Activated CD4-positive, CD25-positive, alpha-beta regulatory T cell treated with anti-CD3 and anti-CD28 coated beads, Interleukin-2, amount 50 U/mL, for 24 hours (primary cell): ENCODE measurements at regions not wholly inside any gene's neighbourhood (a gene's known extent, or its start where the extent isn't known, plus 50 kb on each side); places are given as distances from the start of the nearest gene placed in this dataset.

Source experiments
- ATAC-seq, 2 donors: fragments of 150-1000 bp; cut with Tn5 transposase; one replicate each; pipeline ENCODE4 v1.10.0; 2021; ENCODE audit warnings: mild to moderate bottlenecking in 1 of 2, moderate library complexity in 1 of 2

DNA sequence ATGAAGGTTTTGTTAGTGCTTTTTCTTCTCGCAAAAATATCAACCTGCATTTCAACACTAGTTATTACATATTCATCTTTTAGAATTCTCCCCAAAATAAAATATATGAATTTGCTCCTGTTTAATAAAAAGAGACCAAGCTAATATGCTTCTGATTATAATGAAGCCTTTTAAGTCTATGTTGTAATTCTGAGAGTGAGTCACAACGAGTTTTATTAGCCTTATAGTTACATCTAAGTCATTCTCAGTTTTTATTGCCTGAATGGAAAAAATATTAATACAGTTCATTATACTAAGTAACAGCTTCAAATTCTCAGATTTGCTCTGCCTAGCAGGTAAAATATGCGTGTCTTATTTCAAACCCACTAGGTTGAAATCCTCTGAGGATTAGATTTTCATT, 152.4 kb upstream of the CELF2 start:
- no peak for ATAC-seq

DNA sequence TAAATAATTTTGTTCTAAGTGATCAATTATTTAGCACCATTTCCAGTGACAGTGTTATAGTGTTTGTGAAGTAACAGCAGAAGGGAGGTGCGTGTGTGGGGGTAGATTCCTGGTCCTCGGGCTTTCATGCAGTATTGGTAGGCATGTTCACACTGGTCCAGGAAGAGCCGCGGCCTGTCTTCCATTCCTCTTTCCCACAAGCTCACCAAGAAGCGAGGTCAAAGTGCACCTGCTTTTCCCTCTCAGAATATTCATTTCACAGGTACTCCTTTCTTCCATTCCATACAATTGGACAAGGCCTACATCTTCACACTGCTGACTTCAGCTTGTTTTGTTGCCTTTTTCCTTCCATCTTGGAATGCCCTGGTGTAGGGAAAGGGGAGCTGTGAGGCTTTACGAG, 151.8 kb upstream of the CELF2 start:
- no peak for ATAC-seq

DNA sequence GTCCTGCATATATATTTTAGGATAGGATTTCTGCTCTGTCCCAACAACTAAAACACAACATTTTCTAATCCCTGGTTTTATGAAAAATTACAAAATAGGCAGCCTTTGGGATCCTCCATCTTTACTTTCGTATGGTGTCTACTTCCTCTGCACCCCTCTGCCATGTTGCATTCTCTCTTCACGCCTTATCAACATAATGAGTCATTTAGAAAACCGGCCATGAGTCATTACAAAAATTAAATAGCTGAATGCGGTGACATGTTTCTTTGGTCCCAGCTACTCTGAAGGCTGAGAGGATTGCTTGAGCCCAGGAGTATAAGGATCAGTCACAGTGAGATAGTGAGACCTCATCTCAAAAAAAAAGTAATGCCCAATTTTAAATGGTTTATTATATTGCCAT, 148.1 kb upstream of the CELF2 start:
- ATAC-seq = peak; percentile 48 to 64

DNA sequence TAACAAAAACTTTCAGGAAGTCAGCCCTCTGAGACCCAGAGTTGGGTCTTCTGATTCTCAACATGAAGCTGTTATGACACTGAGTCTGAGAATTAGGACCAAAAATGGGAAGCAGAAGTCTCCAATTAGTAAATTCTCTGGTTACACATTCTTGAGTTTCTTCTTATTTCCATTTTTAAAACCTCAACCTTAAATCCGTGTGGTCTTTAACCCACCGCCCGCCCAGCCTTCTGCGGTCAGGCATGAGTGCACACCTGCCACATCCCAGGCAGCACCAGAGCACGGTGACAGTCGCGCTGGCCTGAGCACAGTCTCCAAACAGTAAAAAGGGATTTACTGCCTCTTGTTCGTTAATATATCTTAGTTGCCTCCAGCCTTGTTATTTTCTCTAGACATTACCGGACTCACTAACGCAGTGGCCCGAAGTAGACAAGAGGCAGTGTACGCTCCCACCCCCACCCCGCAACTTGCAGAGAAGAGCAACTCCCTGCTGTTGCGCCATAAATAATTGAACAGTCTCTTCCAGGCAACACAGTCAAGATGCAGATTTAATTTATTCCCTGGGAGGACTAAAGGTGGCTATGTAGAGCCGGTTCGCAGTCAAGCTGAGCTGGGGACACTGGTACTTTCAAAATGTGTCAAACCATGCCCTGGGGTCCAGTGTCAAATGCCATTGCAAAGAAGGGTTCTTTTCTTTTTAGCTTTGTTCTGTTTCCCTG, 147.0 kb upstream of the CELF2 start:
- ATAC-seq = no peak

DNA sequence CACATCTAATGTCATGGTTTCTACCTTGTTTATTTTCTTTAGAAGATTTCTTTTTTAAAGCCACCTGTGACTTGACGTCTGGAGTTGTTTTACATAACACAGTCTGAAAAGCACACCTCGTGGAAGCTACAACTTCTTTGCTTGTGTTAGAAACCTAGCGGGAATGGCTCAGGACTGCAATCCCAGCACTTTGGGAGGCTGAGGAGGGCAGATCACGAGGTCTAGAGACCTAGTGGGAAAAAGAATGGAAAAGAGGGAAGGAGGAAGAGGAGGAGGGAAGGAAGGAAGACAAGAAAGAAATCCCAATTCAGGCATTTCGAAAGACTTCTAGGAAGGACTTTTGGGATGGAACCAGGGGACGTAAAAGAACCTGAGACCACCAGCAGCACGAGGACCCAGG, 146.3 kb upstream of the CELF2 start:
- no peak for ATAC-seq

DNA sequence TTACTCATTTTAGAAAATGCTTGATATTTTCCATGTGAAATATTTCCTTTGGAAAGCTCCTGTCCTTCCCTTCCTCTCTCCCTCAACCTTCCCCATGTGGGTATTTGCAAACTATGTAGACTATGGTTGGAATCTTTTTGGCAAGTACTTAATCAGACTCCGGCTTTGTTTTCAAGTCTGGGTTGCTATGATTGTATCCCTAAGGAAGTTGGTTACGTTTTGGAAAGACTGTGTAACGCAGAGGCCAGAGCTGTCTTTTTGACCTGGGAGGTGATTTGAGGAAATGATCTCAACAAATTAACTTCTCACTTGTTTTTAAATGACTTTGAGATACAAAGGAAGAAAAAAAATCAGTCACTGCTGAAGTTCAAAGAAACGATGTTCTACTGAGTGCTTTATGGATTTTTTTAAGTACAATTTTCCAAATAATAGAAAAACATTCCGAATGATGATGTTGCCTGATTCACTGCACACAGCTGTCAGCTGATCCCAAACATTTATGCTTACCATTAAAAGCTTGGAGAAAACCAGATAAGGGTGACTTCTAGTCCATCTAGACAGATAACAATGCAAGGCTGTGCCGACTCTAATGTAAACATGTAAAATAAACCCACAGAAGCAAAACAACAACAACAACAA, 145.5 kb upstream of the CELF2 start:
- ATAC-seq = no peak

DNA sequence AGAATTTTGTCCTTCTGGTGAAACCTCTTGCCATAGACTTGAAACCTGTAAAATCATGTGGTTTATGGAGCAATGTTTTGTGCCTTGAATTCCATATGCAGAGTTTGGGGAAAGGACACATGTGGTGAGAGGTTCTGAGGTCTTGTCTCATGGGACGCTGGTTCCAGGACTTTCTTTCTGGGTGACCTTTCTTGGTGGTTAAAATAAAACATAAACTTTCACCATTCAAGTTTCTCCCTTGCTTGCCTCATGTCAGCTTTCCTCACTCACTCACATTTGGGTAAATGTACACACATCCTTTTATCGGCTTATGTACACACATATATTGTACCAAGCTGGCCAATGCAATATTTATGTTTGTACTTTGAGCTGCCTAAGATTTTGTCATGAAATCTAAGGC, 144.9 kb upstream of the CELF2 start:
- ATAC-seq = no peak

DNA sequence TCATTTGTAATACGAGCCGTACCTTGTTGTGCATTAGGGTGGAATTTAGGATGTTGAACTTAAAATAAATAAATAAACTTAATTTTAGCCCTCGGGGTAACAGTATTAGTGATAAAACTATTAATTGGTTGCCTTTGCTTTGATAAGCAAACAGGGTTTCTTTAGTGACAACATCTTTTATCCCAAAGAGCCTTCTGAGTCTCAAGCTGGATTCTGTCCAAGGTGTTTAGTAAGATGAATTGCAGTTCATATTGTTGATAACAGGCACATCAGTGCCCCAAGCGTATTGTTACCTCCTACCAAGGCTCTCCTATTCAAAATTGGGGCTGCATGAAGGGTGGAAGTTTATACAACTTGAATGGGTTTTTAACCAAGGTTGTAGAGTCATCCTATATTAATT, 144.4 kb upstream of the CELF2 start:
- ATAC-seq = no peak

DNA sequence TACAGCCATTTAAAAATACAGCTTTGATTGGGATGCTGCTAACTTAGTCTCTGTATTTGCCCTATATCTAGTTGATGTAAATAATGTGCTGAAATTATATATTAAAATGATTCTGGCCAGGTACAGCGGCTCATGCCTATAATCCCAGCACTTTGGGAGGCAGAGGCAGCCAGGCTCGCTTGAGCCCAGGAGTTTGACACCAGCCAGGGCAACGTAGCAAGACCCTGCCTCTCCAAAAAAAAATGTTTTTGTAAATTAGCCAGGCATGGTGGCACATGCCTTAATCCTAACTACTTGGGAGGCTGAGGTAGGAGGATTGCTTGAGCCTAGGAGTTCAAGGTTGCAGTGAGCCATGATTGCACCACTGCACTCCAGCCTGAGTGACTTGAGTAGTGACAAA, 143.8 kb upstream of the CELF2 start:
- ATAC-seq = no peak

DNA sequence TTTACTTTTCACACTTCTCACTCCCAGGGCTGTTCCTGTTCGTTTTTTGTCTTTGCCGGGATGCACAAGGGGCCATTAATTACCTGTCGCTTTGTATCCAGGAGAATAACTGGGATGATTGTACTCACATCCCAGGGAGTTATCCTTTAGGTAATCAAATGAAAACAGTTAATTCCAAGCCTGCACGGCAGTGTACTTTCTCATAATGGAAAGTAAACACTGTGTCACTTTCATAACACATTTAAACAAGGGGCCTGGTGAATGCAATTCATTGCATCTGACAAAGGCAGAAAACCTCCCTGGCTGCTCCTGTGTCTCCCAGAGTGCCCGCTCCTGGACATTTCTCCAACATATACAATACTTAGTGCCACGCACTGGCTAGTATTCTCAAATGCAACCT, 138.7 kb upstream of the CELF2 start:
- no peak for ATAC-seq

DNA sequence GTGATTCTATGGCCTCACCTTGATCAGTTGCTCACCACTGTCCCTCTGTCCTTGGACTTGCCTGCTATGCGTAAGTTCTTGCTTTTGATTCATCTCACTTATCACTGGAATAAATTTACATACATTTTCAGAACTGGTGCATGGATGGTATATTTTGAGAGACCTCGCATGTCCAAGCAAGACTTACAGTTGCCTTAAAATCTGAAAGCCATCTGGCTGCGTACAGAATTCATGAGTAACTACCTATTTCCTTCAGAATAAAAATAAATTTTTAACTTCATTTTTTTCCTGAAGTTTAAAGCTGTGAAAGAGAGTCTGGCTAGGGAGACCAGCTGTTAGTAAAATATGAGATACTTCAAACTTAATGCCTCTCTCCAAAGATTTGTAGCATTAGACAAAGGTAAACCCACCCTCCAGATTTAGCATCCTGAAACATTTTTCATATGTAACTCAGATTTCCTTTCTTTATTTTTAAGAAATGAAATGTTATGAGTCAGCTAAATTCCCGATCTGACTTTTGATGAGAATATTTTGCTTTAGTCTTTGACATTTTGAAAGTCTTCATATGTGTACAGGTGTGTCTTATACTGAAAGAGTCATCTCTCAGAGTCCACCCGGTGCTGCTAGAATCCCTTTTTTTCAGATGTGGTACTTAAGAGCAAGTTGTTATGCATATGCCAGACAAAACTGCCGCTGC, 136.4 kb upstream of the CELF2 start:
- ATAC-seq = no peak

DNA sequence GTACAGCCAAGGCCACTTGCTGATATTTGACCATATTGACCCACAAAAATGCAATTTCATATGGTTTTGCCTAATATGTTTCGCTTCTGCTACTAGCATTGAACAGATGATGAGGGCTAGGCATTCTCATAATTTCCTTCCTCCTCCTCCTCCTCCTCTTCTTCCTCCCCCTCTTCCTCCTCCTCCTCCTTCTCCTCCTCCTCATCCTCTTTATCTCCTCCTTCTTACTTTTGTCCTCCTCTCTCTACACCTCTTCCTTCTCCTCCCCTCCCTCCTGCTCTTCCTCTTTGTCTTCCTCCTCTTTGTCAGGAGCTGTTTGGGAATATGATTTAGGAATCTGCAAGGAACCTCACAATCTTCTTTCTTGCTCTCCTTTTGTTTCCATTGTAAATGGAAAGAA, 133.9 kb upstream of the CELF2 start:
- no peak for ATAC-seq

DNA sequence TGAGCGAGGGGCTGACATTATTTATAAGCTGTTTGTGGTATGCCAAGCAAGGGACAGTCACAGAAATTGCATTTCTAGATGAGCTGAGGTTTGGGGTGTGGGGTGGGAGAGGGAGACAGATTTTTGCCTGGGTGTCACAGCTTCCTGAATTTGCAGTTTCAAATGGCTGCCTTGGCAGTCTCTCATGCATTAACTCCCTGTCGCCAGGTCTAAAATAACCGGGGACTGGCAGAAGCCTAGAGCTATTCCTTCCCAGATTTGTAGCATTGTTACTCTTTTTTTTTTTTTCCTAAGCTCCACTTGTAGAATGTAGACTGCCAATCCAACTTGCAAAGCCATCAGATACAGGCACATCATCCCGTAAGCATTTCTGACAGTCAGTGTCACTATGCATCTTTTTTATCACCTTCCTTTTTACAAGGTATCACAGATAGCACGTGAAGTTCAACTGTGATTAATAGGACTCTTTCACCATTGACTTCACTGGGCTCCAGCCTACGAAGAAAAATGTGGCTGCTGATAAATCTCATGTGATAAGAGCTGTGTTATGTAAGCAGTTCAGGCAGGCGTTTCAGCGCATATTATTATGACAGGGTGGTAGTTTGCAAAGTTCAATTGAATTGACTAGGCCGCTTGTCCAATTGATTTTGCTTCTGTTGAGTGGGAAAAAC, 130.7 kb upstream of the CELF2 start:
- ATAC-seq = no peak

DNA sequence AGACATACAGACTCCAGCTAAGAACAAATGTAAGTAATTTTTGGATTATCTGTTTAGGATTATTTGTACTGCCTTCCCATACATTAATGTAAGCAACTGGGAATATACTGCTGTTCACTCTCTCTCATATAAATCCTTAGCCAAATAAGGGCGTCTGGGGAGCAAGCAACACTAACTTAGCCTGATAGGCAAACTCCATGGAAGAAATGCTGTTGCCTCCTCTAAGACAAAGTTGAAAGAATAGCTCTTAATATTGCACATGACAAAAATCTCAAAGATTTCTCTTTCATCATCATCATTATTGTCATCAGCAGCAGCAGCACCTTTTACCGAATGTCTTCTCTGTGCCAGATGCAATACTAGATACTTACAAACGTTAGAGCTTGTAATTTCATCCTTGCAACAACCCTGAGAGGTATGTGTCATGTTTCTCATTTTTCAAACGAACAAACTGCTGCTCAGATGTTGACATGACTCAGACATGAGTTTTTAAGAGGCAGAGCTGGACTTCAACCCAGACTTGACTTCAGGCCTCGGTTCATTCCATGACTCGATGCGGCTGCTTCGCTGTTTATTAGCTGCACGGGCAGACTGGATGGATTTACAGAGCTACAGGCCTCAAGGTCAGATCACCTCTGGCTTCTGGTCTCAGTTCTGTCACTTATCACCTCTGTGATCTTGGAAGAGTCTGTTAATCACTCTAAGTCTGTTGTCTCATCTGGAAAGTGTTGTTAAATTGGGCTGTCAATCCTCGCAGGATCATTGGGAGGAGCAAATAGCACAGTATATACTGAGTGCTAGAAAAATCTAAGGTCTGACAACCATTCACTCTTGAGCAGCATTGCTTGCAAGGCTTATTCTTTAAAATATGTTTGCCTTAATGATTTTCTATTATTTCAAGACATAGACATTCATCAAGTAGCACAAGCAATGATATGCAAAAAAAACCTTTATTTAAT, 126.3 kb upstream of the CELF2 start:
- no peak for ATAC-seq

DNA sequence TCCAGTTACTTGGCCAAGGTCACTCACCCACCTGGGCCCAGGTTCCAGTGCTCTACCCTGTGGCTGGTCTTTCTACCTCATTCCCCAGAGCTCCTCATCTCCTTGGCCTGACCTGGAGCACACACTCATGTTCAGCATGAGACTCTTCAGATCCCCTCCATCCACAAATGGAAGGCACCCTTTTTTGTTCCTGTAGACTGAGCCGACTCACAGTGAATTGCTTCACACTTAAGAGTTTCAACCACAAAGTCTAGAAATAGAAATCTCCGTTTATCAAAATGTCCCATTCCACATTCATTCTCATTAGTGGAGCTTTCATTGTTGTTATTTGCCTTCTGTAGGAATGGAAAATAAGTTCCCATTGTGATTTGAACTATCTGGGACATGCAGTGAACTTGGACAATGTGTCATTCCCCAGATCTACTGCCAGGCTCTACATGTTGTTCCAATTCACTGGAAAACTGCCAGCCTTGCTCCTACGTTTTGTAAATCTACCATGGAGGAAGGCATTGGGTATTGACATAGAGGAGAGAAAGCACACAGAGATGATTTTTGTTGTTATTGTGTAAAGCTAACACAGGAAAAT, 125.3 kb upstream of the CELF2 start:
- no peak for ATAC-seq

DNA sequence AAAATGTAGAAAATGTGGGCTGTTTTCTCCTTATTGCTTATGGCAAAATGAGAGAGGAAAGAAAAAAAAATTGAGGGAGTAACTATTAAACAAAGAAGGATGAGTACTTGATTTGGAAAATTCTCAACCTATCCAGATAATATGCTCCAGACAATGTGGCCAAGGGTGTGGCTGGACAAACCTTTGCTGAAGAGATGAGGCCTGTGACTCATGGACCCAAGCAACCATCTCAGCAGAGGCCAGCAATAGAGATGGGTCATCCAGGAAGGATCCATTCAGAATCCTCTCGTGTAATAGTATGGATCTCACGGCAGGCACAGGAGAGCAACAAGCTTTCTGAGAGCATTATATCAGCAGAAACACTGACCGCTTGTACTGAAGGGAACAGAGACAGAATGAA, 120.3 kb upstream of the CELF2 start:
- ATAC-seq = no peak

DNA sequence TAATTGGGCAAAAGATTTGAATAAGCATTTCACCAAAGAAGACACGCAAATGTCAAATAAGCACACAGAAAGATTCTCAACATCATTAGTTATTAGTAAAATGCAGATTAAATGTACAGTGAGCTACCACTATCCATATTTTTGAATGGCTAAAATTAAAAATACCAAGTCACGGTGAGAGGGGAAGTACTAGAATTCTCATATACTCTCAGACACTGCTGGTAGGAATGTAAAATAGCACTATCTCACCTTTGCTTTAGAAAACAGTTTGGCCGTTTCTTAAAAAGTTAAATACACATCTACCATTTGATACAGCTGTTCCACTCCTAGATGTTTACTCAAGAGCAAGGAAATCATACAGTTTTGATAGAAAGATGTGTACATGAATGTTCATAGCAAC, 115.8 kb upstream of the CELF2 start:
- ATAC-seq = no peak

DNA sequence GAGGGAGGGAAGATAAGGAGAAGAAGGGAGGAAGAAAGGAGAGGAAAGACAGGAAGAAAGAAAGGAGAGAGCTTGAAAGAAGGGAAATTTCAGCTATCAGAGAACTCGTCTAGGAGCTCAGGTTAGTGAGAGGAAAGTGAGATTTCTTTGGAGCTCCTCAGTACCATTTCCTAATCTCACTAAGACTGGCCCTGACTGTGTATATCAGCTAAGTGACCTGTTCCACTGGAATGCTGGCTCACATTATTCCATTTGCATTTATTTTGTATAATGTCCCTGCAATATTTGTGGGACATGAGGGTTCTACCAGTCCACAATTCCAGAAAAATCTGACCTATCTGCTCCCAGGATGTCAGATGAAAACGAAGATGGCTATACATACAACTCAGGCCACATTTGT, 114.7 kb upstream of the CELF2 start:
- ATAC-seq = no peak

DNA sequence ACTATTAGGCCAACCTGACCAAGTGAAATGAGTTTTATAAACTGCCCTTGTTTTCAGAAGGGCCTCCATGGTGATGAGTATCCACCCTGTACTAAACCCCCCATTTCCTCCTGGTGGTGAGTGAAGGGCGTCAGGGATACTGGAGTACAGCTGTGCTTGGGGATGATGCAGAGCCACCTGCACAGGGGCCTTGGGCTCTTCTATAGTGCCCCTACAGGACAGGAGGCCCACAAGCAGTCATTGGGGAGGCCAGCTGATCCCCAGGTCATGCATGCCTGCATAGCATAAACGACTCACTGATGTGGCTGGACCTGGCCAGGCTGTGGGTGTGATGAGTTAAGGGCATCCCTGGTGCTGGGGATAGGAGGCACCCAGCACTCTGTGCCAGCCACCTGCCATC, 114.1 kb upstream of the CELF2 start:
- no peak for ATAC-seq

DNA sequence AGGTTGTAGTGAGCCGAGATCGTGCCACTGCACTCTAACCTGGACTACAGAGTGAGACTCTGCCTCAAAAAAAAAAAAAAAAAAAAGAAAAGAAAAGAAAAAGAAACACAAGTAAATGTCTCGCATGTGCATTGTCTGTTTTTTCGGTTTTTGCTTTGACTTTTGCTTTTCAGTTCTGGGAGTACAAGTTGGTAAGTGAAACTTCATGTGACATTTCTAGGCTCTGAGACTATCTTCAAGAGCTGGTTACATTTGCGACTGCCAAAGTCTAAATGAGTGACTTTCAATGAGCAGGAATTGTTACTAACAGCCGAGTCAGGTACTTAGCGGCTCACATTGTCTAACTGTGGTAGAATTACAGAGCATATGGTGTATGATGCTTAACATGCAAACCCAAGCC, 107.0 kb upstream of the CELF2 start:
- ATAC-seq = no peak

DNA sequence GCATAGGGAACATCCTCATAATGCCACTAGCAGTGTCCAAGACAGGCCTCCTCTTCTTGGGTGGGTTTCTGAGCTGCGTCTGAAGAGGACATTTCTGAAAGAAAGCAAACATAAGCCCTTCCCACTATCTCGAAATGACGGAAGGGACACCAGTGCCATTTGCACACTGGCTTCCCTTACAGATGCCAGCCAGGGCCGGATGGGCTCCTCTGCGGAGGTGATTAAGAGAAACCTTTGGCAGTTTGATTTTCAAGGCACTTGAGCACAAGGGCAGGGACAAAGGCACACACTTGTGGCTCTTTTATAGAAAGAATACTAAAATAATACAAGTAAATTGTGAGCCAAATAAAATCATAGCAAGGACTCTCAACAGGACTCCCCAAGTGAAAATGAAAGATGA, 106.6 kb upstream of the CELF2 start:
- no peak for ATAC-seq

DNA sequence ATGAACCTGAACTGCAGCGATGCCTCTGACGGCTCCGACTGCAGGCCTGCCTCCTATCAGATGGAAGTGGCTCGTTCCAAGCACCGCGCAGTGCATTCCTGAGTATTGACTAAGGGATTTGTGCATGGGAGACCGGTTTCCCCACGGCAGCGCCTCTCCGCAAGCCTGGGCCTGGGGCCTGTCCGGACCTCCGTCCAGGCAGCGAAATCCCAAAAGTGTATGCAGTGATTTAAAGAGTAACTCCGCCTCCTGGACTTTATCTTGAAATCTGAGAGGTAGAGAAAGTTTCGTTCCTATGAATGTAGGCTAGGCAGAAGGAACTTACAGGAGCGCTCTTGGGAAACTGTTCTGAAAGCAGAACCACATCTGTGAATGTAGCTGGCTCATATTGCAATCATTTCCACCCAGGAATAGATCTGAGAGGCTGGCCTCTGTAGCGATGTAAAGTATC, 106.2 kb upstream of the CELF2 start:
- no peak for ATAC-seq
